MCF 10A (cell line): ENCODE measurements at regions not wholly inside any gene's neighbourhood (a gene's known extent, or its start where the extent isn't known, plus 50 kb on each side); places are given as distances from the start of the nearest gene placed in this dataset.

Experiments
- BruUV-seq: library from RNA; stranded (reverse); fragments of 400-500 nt; replicated peaks from 2 replicates; lab custom pipeline; 2021; lab: Mats Ljungman, UMichigan
- CTCF ChIA-PET: fragments of 300-600 bp; sonication (Branson Sonifier 250); formaldehyde crosslinking; extraction: SDS; loops from one replicate; lab custom pipeline; 2021; ENCODE audit warnings: antibody characterized with exemption, inconsistent platforms; lab: Yijun Ruan, JAX
- POLR2A ChIA-PET: fragments of 300-600, 350-650 bp; sonication (Branson Sonifier 250); formaldehyde crosslinking; extraction: SDS; loops from one replicate; lab custom pipeline; 2020; ENCODE audit warnings: antibody characterized with exemption, inconsistent platforms; lab: Yijun Ruan, JAX
- DNase-seq: peaks from one replicate; pipeline ENCODE4 v3.0.0-alpha.2; 2018; ENCODE audit not compliant: unreplicated experiment
- H3K27ac Mint-ChIP-seq: one replicate; pipeline ENCODE4 v1.8.0; 2022; ENCODE audit warnings: mild to moderate bottlenecking, low read depth, mixed read lengths; ENCODE audit not compliant: unreplicated experiment
- H3K27me3 Mint-ChIP-seq: one replicate; pipeline ENCODE4 v1.8.0; 2022; ENCODE audit warnings: mixed read lengths; ENCODE audit not compliant: insufficient read depth, unreplicated experiment
- H3K36me3 Mint-ChIP-seq: one replicate; pipeline ENCODE4 v1.8.0; 2022; ENCODE audit warnings: mild to moderate bottlenecking, moderate library complexity, mixed read lengths; ENCODE audit not compliant: insufficient read depth, unreplicated experiment
- H3K4me1 Mint-ChIP-seq: one replicate; pipeline ENCODE4 v1.8.0; 2022; ENCODE audit warnings: mixed read lengths; ENCODE audit not compliant: insufficient read depth, unreplicated experiment
- H3K4me3 Mint-ChIP-seq: one replicate; pipeline ENCODE4 v1.8.0; 2022; ENCODE audit warnings: mild to moderate bottlenecking, moderate library complexity, mixed read lengths; ENCODE audit not compliant: unreplicated experiment
- H3K9me3 Mint-ChIP-seq: one replicate; pipeline ENCODE4 v1.8.0; 2022; ENCODE audit warnings: mixed read lengths; ENCODE audit not compliant: unreplicated experiment
- CTCF ChIP-seq: fragments of 200-600 bp; IDR thresholded peaks from one replicate; pipeline ENCODE4 v1.8.0; 2022; ENCODE audit warnings: antibody characterized with exemption, mild to moderate bottlenecking; ENCODE audit not compliant: unreplicated experiment
- intact Hi-C: fragments of 100-400 bp; cut with micrococcal nuclease; formaldehyde crosslinking; loops from 2 replicates; pipeline ENCODE4 v1.14.1; 2022

DNA sequence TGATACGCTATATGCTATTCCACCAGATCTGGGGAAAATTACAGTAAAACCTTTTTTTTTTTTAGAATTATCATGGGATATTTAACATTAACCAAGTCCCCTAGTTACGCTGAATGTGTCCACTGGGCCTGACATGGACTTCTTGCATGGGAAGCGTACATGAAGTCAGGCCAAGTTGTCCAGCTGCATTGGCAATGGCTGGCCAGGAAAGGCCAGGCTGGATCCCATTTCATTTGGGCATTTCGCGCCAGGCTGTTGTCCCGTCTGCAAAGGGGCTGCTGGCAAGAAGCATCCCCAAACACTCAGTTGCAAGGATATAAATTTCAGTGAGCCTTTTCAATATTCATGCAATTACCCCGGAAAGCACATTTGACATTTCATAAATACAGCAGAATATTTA is 933.3 kb downstream of the GRID1 start:
- Mint-ChIP-seq H3K36me3 (no peaks in the 10 kb centered on the region), H3K9me3 (no peaks in the 10 kb centered on the region), H3K27ac (no peak overlapping the region), H3K4me1 (no peaks in the 10 kb centered on the region), H3K4me3 (no peak overlapping the region), H3K27me3 (no peaks in the 10 kb centered on the region)
- no peak for DNase-seq
- no peak for TF ChIP-seq CTCF
- CTCF ChIA-PET = no interaction called here
- POLR2A ChIA-PET = no interaction called here
- intact Hi-C loops = no loop called here
- no TSS peak for BruUV-seq

GRCh38 chr10:85444868-85445267 is 921.7 kb downstream of the GRID1 start:
- no peak for DNase-seq
- no peak for TF ChIP-seq CTCF
- POLR2A ChIA-PET = no interaction called here
- no peaks in the 10 kb centered on the region for H3K36me3 Mint-ChIP-seq
- BruUV-seq = no TSS peak
- H3K9me3 Mint-ChIP-seq = no peaks in the 10 kb centered on the region
- no peak overlapping the region for H3K4me3 Mint-ChIP-seq
- intact Hi-C loops = no loop called here
- no peaks in the 10 kb centered on the region for H3K27me3 Mint-ChIP-seq
- H3K4me1 Mint-ChIP-seq = no peaks in the 10 kb centered on the region
- CTCF ChIA-PET = no interaction called here
- no peak overlapping the region for H3K27ac Mint-ChIP-seq

- POLR2A ChIA-PET = no interaction called here
- Mint-ChIP-seq H3K36me3 (no peaks in the 10 kb centered on the region), H3K4me3 (no peak overlapping the region), H3K9me3 (no peaks in the 10 kb centered on the region), H3K4me1 (no peaks in the 10 kb centered on the region), H3K27ac (no peak overlapping the region), H3K27me3 (no peaks in the 10 kb centered on the region)
- no peak for DNase-seq
- no TSS peak for BruUV-seq
- TF ChIP-seq CTCF = no peak
- CTCF ChIA-PET = no interaction called here
- intact Hi-C loops = no loop called here
Measured at GRCh38 chr10:85445702-85446101, 920.9 kb downstream of the GRID1 start.

DNA sequence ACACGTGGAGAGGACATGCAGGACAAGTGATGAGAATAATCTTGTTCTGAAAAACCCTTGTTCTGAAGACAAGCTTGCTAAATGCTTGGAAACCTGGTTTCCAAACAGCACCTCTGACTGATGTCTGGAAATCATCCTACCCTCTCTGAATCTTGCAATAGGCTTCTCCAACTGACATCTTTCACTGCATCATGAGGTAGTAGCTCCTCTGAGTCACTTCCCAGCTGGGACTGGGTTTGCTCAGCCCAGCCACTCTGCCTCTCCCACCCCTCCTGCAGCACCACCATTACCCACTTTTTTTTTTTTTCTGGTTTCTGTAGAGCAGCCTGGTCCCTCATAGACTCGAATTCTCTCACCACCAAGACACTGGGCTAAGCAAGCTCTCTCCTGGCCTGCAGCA is 919.8 kb downstream of the GRID1 start:
- Mint-ChIP-seq H3K4me1 (no peaks in the 10 kb centered on the region), H3K4me3 (no peak overlapping the region), H3K9me3 (no peaks in the 10 kb centered on the region), H3K27me3 (no peaks in the 10 kb centered on the region), H3K36me3 (no peaks in the 10 kb centered on the region), H3K27ac (no peak overlapping the region)
- CTCF ChIA-PET = interaction anchor here (0.5 to 0.6 kb wide), 2 partner anchors 406 to 807 kb away, joined by 3 read pairs; no protein-coding TSS in a partner anchor
- peak; percentile 48 for DNase-seq
- no peak for TF ChIP-seq CTCF
- POLR2A ChIA-PET = no interaction called here
- no TSS peak for BruUV-seq
- intact Hi-C loops = no loop called here
